Keratinocyte (primary cell): ENCODE measurements at regions not wholly inside any gene's neighbourhood (a gene's known extent, or its start where the extent isn't known, plus 50 kb on each side); places are given as distances from the start of the nearest gene placed in this dataset.

Experiments used
- DNase-seq: peaks from one replicate; pipeline ENCODE4 v3.0.0-alpha.2; 2011; ENCODE audit warnings: low read depth, missing footprints, low spot score
- FAIRE-seq: peaks from 2 replicates; lab custom pipeline; 2011; peaks lifted over from hg19 to GRCh38; lab: Jason Lieb, UNC
- H2AFZ ChIP-seq: 2 replicates; pipeline ENCODE4 v1.6.0; 2012; ENCODE audit warnings: low read length, control low read depth, inconsistent platforms; ENCODE audit not compliant: control insufficient read depth
- H3K27ac ChIP-seq: 2 replicates; pipeline ENCODE4 v1.5.1; 2011; ENCODE audit warnings: low read length; ENCODE audit not compliant: control insufficient read depth, insufficient read depth
- H3K27me3 ChIP-seq: 3 replicates; pipeline ENCODE4 v1.6.0; 2011; ENCODE audit warnings: low read length; ENCODE audit not compliant: control insufficient read depth, insufficient read depth; ENCODE audit errors: extremely low read depth
- H3K36me3 ChIP-seq, 2 experiments: 2 replicates in 1 of 2; 3 replicates in 1 of 2; pipeline ENCODE4 v1.5.1; 2011; ENCODE audit warnings: low read length in 2 of 2, mild to moderate bottlenecking in 1 of 2; ENCODE audit not compliant: control insufficient read depth in 2 of 2, insufficient read depth in 2 of 2; ENCODE audit errors: extremely low read depth in 1 of 2
- H3K4me1 ChIP-seq: 3 replicates; pipeline ENCODE4 v1.5.1; 2011; ENCODE audit warnings: low read length; ENCODE audit not compliant: control insufficient read depth, insufficient read depth; ENCODE audit errors: extremely low read depth
- H3K4me2 ChIP-seq: 3 replicates; pipeline ENCODE4 v1.6.0; 2011; ENCODE audit warnings: low read depth, low read length; ENCODE audit not compliant: control insufficient read depth, insufficient read depth; ENCODE audit errors: extremely low read depth
- H3K4me3 ChIP-seq, 3 experiments: fragments of 200-600 bp in 1 of 3; sonication (generic) in 1 of 3; 2 replicates in 2 of 3; 3 replicates in 1 of 3; pipeline ENCODE4 v1.5.1; 2011 to 2016; ENCODE audit warnings: low read length in 3 of 3, mild to moderate bottlenecking in 3 of 3, control low read depth in 2 of 3, inconsistent platforms in 1 of 3, low read depth in 1 of 3, mixed read lengths in 1 of 3, mixed run types in 1 of 3, moderate library complexity in 1 of 3; ENCODE audit not compliant: control insufficient read depth in 2 of 3, insufficient read depth in 2 of 3; ENCODE audit errors: extremely low read depth in 1 of 3
- H3K79me2 ChIP-seq: 2 replicates; pipeline ENCODE4 v1.6.0; 2012; ENCODE audit warnings: low read length; ENCODE audit not compliant: control insufficient read depth, insufficient read depth
- H3K9ac ChIP-seq: 3 replicates; pipeline ENCODE4 v1.6.0; 2011; ENCODE audit warnings: low read length; ENCODE audit not compliant: control insufficient read depth, insufficient read depth; ENCODE audit errors: extremely low read depth
- H3K9me1 ChIP-seq: 3 replicates; pipeline ENCODE4 v1.6.0; 2011; ENCODE audit warnings: low read length; ENCODE audit not compliant: control insufficient read depth, insufficient read depth; ENCODE audit errors: extremely low read depth
- H3K9me3 ChIP-seq: 2 replicates; pipeline ENCODE4 v1.5.1; 2012; ENCODE audit warnings: low read depth, low read length; ENCODE audit not compliant: control insufficient read depth
- H4K20me1 ChIP-seq: 3 replicates; pipeline ENCODE4 v1.6.0; 2011; ENCODE audit warnings: low read length; ENCODE audit not compliant: control insufficient read depth, insufficient read depth; ENCODE audit errors: extremely low read depth
- EZH2 ChIP-seq: IDR thresholded peaks from one replicate; pipeline ENCODE4 v1.6.1; 2012; ENCODE audit warnings: inconsistent platforms, mild to moderate bottlenecking, low read length, moderate library complexity
- dilution Hi-C: fragments of 300-500 bp; cut with MboI; formaldehyde crosslinking; loops from one replicate; pipeline ENCODE4 v1.7.0; 2020; ENCODE audit warnings: low sequenced_read_pairs; ENCODE audit not compliant: extremely low pct_ligation_motif_present
- TF ChIP-seq, protein P1 (sequence below), 3 experiments: IDR thresholded peaks in 1 of 3; conservative IDR thresholded peaks in 1 of 3; optimal IDR thresholded peaks in 1 of 3; 2 replicates in 2 of 3; 3 replicates in 1 of 3; pipeline versions ENCODE3 to v1.5.1; 2011; ENCODE audit warnings: low read length in 3 of 3, mild to moderate bottlenecking in 3 of 3, moderate library complexity in 2 of 3, control low read depth in 1 of 3, inconsistent platforms in 1 of 3; ENCODE audit not compliant: insufficient read depth in 2 of 3; ENCODE audit errors: extremely low read depth in 1 of 3

DNA sequence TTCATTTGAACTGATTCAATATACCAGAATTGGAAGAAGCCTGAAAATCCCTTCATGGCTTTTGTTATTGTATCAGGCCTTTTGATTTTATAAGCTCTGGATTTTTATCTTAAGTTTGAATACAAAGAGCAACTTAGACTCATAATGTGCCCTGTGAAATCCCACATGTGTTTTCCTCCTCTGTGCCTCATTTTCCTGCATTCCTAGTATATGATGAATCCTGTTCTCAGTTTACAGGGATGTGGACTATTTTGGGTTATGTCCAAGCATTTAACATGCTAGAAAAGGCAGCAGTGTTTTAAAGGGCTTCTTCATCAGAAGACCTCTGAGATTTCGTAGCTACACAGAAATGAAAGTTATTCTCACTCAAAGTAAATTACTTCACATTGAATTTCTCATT is 455.0 kb downstream of the RFPL4B start:
- no peak overlapping the region for H3K27ac ChIP-seq
- H3K27me3 ChIP-seq = no peaks in the 10 kb centered on the region
- H3K36me3 ChIP-seq = no peaks in the 10 kb centered on the region
- FAIRE-seq = peak; percentile 20
- H3K9me1 ChIP-seq = no peaks in the 10 kb centered on the region
- H2AFZ ChIP-seq = peak overlapping the region; percentile 93
- dilution Hi-C loops = no loop called here
- H4K20me1 ChIP-seq = no peaks in the 10 kb centered on the region
- no peak for TF ChIP-seq EZH2
- TF ChIP-seq, protein P1, sequence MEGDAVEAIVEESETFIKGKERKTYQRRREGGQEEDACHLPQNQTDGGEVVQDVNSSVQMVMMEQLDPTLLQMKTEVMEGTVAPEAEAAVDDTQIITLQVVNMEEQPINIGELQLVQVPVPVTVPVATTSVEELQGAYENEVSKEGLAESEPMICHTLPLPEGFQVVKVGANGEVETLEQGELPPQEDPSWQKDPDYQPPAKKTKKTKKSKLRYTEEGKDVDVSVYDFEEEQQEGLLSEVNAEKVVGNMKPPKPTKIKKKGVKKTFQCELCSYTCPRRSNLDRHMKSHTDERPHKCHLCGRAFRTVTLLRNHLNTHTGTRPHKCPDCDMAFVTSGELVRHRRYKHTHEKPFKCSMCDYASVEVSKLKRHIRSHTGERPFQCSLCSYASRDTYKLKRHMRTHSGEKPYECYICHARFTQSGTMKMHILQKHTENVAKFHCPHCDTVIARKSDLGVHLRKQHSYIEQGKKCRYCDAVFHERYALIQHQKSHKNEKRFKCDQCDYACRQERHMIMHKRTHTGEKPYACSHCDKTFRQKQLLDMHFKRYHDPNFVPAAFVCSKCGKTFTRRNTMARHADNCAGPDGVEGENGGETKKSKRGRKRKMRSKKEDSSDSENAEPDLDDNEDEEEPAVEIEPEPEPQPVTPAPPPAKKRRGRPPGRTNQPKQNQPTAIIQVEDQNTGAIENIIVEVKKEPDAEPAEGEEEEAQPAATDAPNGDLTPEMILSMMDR (optimal IDR thresholded peaks at IDR 0.05 in 1 of 3, IDR thresholded peaks at IDR 0.05 in 1 of 3, conservative IDR thresholded peaks at IDR 0.05 in 1 of 3; ENCODE audit: extremely low read depth in 1 of 3, insufficient read depth in 2 of 3, low read length in 3 of 3) = no peak
- DNase-seq = no peak
- H3K4me1 ChIP-seq = peaks cover 9% of the 10 kb centered on the region
- H3K79me2 ChIP-seq = no peaks in the 10 kb centered on the region
- H3K4me2 ChIP-seq = peak overlapping the region; percentile 4
- H3K4me3 ChIP-seq = no peak overlapping the region
- H3K9me3 ChIP-seq = no peaks in the 10 kb centered on the region
- no peak overlapping the region for H3K9ac ChIP-seq

DNA sequence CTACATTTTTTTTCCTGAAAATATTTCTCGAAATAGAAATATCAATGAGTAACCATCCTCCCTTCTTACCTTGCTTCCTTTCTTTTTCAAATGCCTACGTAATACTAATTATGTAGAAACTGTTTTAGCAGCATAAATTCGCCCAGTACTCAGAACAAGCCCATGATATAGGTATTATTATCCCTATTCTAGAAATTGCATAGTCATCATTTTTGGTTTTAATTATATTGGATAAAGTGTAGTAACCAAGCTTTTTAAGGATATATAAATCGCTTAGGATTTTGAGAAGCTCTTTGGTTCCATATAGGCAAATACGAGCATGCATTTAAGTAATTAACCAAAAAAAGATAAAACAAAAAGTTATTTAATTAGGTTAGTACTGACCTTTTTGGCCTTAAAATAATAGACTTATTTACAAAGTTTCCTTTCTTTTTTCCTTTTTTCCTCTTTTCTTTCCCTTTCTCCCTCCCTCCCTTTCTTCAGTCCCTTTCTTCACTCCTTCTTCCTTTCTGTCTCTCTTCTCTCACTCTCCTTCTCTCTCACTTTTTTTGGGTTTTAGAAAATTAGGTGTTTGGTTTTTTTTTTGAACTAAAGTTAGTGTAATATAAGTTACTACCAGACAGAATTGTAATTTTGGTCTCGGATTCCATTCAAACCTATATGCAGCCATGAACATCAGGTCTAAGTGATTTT is 457.7 kb downstream of the RFPL4B start:
- Histone ChIP-seq H3K9me1 (no peaks in the 10 kb centered on the region), H3K27me3 (no peaks in the 10 kb centered on the region), H3K9ac (no peak overlapping the region), H2AFZ (no peak overlapping the region), H3K4me3 (no peak overlapping the region), H3K36me3 (no peaks in the 10 kb centered on the region), H3K27ac (no peak overlapping the region), H3K79me2 (no peaks in the 10 kb centered on the region), H4K20me1 (no peaks in the 10 kb centered on the region), H3K4me1 (peaks cover 9% of the 10 kb centered on the region), H3K9me3 (no peaks in the 10 kb centered on the region), H3K4me2 (no peak overlapping the region)
- dilution Hi-C loops = no loop called here
- TF ChIP-seq, protein P1 (optimal IDR thresholded peaks at IDR 0.05 in 1 of 3, IDR thresholded peaks at IDR 0.05 in 1 of 3, conservative IDR thresholded peaks at IDR 0.05 in 1 of 3; ENCODE audit: extremely low read depth in 1 of 3, insufficient read depth in 2 of 3, low read length in 3 of 3) = no peak
- no peak for TF ChIP-seq EZH2
- DNase-seq (no peak), FAIRE-seq (no peak)
